HEK293 (cell line): ENCODE measurements at regions not wholly inside any gene's neighbourhood (a gene's known extent, or its start where the extent isn't known, plus 50 kb on each side); places are given as distances from the start of the nearest gene placed in this dataset.

Experiments used
- CTCF ChIP-seq: fragments of 450-650 bp; formaldehyde crosslinking; IDR thresholded peaks from 2 replicates; pipeline ENCODE4 v1.5.1; 2016; ENCODE audit warnings: missing biosample characterization, missing genetic modification characterization
- KLF16 ChIP-seq: fragments of 450-650 bp; formaldehyde crosslinking; IDR thresholded peaks from 2 replicates; pipeline ENCODE4 v1.5.1; 2017; ENCODE audit warnings: missing biosample characterization, missing genetic modification characterization
- PBX3 ChIP-seq: sonication (generic); formaldehyde crosslinking; IDR thresholded peaks from 2 replicates; pipeline ENCODE4 v1.8.1; 2022; ENCODE audit warnings: mild to moderate bottlenecking, moderate library complexity, missing genetic modification reagents
- SETDB1 ChIP-seq: IDR thresholded peaks from one replicate; pipeline ENCODE4 v1.6.1; 2017; ENCODE audit warnings: mild to moderate bottlenecking, low read length, moderate library complexity, mixed read lengths; ENCODE audit not compliant: insufficient read length
- ZNF121 ChIP-seq: fragments of 450-650 bp; formaldehyde crosslinking; IDR thresholded peaks from 2 replicates; pipeline ENCODE4 v1.5.1; 2016; ENCODE audit warnings: missing biosample characterization, missing genetic modification characterization
- ZNF138 ChIP-seq: fragments of 450-650 bp; formaldehyde crosslinking; IDR thresholded peaks from 2 replicates; pipeline ENCODE4 v1.5.1; 2016; ENCODE audit warnings: missing biosample characterization, missing genetic modification characterization, borderline replicate concordance
- ZNF266 ChIP-seq: fragments of 450-650 bp; formaldehyde crosslinking; IDR thresholded peaks from 2 replicates; pipeline ENCODE4 v1.5.1; 2016; ENCODE audit warnings: missing biosample characterization, missing genetic modification characterization, low read depth

DNA sequence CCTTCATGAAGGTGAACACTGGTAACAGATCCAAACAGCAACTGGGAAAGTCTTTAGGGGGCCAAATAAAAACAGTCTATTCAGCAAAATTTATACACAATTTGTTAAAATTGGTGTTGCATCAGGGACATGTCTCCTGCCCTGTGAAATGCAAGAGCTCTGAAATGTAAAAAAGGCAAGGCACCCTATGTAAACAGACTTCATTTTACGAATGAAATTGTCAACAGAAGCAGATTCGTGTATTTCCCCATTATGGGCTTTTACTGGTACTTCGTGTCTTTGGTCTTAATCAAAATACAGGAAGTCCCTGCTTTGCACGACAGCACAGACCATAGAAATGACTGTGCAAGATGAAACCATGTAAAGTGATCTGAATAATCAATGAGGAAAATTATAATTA lies 127.3 kb upstream of the THBS1 start:
- TF ChIP-seq KLF16 (no peak), CTCF (tag by site-specific recombination) (no peak), ZNF138 (tag by site-specific recombination) (no peak), PBX3 (CRISPR knock-in tag) (no peak), ZNF266 (tag by site-specific recombination) (no peak), ZNF121 (no peak), SETDB1 (no peak)
